HL-60/S4 treated with retinoic acid at 250 ng/mL for 4 days and 3 days (cell line): ENCODE measurements at regions not wholly inside any gene's neighbourhood (a gene's known extent, or its start where the extent isn't known, plus 50 kb on each side); places are given as distances from the start of the nearest gene placed in this dataset.

Experiments used
- in situ Hi-C: fragments of 300-500 bp; cut with MboI; formaldehyde crosslinking; loops from 2 replicates; pipeline ENCODE4 v1.7.0; 2022; ENCODE audit warnings: low sequenced_read_pairs

GRCh38 chr2:150911766-150912280 is 349.8 kb downstream of the RBM43 start:
- in situ Hi-C loops = no loop called here

- in situ Hi-C loops = no loop called here
Observed at GRCh38 chr2:150909613-150910012, 352.1 kb downstream of the RBM43 start.

DNA sequence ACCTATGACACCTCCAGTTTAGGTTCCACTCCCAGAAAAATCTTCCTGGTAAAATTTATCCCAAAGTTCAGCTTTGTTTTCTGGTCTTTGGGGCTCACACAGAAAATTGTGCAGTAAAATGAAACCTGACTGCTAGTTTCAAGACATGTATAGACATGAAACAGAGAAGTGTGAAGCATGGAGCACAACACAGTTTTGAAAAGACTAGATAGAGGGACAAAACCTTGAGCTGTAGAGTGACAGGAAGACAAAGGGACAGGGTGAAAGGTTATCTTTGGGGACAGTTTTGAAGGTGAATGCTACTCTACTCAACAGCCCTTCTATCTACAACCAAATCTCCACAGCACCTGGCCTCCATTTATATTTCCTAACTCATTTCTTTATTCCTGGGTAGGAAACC is 352.6 kb downstream of the RBM43 start:
- in situ Hi-C loops = no loop called here

- in situ Hi-C loops = no loop called here
Observed at GRCh38 chr2:150907466-150907865, 354.2 kb downstream of the RBM43 start.

- in situ Hi-C loops = no loop called here
Observed at GRCh38 chr2:150903461-150903860, 358.2 kb downstream of the RBM43 start.

- in situ Hi-C loops = no loop called here
Observed at GRCh38 chr2:150903055-150903454, 358.6 kb downstream of the RBM43 start.

GRCh38 chr2:150900913-150901312 is 360.8 kb downstream of the RBM43 start:
- in situ Hi-C loops = no loop called here

GRCh38 chr2:150895968-150896367 is 365.7 kb downstream of the RBM43 start:
- in situ Hi-C loops = no loop called here

DNA sequence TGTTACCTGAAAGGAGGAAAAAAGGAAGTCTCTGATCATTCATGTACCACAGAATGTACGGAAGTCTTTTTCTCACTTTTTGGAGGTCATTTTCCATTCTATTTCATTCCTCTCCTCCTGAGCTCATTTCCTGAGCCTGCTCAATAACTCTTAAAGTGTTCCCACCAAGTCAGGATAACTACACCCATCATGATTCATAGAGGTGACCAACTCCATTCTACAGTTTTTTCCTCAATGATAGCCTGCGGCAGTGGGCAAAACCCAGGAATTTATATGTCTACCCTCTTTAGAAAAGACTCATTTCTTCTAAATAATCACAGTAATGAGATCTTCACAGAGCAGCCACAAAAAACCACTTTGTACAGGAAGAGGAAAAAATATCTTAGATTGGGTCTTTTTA is 372.5 kb downstream of the RBM43 start:
- in situ Hi-C loops = no loop called here

DNA sequence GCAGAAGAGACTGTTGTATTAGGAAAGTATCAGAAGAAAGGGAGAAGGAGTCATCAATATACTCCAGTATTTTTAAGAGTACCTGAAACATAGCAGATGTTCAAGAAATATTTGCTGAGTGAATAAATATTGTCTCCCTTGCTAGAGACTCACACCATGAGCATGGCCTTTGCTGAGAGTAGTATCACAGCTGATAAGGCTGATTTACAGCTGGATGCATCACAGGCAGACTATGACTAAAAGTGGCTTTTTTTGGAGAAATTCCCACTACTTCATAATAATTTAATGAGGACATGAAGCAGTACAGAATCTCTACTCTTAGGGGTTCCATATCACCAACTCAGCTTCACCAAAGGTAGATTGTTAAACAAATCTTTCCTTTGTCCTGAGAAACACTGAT is 373.3 kb downstream of the RBM43 start:
- in situ Hi-C loops = no loop called here

DNA sequence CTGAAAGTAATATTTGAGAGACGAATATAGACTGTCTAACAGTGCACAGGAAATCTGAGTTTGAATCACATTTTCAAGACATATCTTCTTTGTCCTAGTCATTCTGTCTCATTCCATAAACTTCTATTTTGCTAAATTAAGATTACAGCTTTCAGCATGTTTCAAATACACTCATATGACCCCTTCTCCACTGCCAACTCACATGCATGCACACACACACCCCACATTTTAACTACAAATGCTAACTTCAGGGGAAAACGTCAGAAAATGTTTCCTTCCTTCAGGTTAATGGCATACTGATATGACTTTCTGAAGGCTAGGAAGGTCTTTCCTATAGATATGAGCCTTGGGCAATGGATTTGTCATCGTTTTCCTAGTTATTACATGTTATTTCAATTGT is 373.7 kb downstream of the RBM43 start:
- in situ Hi-C loops = no loop called here

DNA sequence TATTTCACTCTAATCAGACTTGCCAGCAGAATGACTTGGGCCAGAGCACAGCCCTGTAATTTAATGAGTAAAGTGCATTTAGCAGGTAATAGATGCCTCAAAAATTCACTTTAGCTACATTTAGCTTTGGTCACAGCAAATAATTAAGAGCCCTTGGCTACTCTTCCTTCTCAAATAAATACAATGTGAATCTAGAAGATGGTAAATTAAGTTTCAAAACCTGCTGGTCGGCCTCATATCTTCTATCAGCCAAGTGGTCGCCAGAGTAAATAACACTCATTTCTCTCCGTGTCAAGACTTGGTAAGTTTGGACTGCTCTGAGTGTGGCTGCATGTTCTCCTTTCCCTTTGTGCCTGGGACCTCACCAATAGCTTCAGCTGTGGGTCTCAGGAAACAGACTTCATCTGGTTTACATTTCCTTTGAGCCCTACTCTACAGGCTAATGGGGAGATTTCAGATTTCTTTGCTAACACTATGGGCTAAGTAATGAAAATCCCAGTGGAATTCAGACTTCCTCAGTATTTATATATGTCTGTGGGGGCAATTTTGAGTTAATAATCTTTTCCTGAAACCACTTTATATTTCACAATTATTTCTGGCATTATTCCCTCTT is 375.8 kb downstream of the RBM43 start:
- in situ Hi-C loops = no loop called here

GRCh38 chr2:150885236-150885635 is 376.4 kb downstream of the RBM43 start:
- in situ Hi-C loops = no loop called here

DNA sequence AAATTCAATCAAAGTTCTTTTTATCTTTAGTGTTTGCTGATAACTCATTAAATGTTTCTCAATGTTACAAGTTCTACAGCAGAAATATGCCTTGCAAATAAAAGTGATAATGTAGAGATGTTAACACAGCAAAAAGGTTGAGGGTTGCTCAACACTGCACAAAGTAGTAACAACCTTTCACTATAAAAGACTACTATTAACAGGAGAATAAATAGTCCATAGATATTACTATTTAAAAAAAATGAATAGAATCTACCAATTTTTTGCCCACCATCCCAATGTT is 378.1 kb downstream of the RBM43 start:
- in situ Hi-C loops = no loop called here

DNA sequence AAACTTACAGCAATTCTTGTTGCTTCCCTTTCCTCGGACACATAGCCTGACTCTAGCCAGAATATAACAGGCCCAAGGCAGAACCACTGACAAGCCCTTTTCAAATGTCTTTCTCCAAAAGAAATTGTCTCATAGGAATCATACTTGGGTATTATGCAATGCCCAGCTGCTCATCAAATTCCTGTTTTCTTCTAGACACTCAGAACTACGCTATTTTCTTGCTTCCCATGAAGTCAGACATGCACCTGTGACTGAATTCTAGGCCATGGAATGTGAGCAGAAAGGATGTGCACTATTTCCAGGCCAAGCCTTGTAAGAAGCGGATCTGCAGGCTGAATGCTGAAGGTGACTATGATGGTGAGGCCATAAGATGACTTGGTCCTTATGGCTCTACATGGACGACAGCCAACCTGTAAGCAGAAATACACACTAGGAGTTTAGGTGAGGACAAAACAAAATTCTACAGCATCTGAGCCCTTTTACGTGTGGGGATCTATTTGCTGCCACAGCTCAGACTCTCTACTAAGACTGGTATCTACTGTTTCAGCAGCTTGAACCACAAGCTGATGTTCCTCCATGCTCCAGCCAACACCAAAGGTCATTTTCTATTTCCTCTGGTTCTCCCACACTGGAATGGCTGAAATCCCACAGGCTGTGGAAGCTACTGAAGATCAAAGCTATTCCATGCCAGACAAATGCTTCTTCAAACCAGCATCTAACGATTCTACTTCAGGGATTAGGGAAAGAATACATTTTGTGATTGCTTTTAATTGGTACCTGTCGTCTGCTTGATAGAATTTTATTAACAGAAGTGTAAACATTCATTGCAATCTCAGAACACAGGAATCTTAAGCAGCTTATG is 378.7 kb downstream of the RBM43 start:
- in situ Hi-C loops = no loop called here

- in situ Hi-C loops = no loop called here
Observed at GRCh38 chr2:150880986-150881385, 380.7 kb downstream of the RBM43 start.

GRCh38 chr2:150878356-150878755 is 383.3 kb downstream of the RBM43 start:
- in situ Hi-C loops = no loop called here

DNA sequence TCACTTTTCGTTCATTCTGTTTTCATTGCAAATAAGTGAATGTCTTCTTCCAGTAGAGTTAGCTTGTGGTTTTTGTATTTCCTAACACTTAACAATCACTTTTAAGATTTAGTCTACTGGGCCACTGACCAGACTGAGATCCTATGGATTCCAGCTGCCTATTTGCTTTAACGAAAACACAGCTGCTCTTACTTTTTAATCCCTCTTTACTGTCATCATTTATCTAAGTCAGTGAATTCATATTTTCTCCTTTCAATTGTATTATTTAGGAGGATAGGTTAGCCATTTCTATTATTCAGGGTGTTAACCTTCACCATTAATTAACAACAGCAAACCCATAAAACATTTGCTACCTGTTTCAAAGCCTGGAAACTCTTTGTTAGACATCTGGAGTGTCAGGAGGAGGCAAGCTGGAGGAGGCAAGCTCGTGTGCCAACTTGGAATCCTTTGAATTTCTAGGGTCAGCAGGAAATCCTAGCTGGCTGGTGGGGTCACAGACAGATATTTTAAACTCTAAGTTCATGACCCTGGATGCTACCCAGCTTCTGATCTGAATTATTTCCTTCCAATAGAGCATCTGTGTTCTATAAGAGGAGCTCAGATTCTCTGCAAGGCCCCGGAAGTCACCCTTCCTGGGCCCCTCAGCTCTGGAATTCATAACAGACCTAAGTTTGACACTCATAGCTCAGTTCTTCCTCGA is 385.3 kb downstream of the RBM43 start:
- in situ Hi-C loops = no loop called here

GRCh38 chr2:150873396-150873772 is 385.9 kb upstream of the RND3 start:
- in situ Hi-C loops = no loop called here

DNA sequence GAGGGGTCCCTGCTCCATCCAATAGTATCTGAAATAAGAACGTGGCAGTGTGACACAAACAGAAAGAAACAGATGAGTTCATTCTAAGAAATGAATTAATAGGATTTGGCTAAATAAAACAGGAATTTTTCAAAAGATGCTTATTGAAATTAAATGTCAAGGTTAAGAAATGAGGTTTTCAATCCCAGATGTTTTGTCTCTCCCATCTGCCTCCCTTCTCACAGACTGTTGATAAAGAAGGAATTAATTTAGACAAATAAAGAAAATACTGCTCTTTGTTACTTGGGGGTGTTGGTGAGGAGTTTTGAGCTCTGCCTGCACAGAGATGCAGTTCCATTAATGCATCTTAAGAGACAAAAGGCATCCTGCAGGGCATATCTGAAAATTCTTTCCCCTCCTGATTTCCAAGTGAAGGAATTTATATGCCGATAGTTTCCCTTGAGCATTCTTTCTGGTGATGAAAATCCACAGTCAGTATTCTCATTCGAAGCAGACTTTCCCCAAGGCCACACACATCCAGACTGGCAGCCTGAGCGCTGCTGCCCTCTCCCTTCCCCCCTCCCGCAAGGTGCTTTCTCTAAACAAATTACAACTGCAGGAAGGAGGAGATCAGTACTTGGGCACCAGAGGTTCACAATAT is 385.4 kb upstream of the RND3 start:
- in situ Hi-C loops = no loop called here

GRCh38 chr2:150866431-150866830 is 379.0 kb upstream of the RND3 start:
- in situ Hi-C loops = no loop called here

DNA sequence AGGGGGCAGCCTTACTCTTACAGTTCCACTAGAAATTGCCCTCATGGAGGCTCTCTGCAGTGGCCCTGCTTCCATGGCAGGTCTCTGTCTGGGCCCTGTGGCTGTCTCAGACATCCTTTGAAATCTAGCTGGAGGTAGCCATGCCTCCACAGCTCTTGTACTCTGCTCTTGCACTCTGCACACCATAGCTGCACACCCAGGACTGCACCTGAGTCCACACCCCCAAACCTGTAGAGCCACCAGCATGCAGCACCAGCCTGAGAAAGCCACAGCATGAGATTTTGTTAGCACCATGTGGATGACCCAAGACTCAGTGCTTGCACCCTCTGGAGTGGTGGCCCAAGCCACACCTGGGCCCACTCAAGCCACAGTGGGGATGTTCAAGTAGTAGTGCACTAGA is 376.2 kb upstream of the RND3 start:
- in situ Hi-C loops = no loop called here
